Liver (tissue), 3 donors: ENCODE measurements at regions not wholly inside any gene's neighbourhood (a gene's known extent, or its start where the extent isn't known, plus 50 kb on each side); places are given as distances from the start of the nearest gene placed in this dataset.

Experiments used
- CTCF ChIP-seq: fragments of 150-350 bp; IDR thresholded peaks from 2 replicates; pipeline ENCODE4 v1.5.1; 2017; ENCODE audit warnings: improper control_type of control experiment, low read depth, low read length; ENCODE audit not compliant: missing input control
- EGR1 ChIP-seq, 2 donors: IDR thresholded peaks; 2 replicates each; pipeline ENCODE4 v1.6.1; 2016 to 2018; ENCODE audit warnings: antibody characterized with exemption in 2 of 2, low read depth in 2 of 2
- HNF4A ChIP-seq, 2 donors: conservative IDR thresholded peaks; 2 replicates each; pipeline ENCODE4 v1.6.1; 2016; ENCODE audit warnings: antibody characterized with exemption in 2 of 2, mild to moderate bottlenecking in 2 of 2
- JUND ChIP-seq, 2 donors: IDR thresholded peaks; 2 replicates each; pipeline ENCODE4 v1.6.1; 2016; ENCODE audit warnings: antibody characterized with exemption in 2 of 2
- MAX ChIP-seq: IDR thresholded peaks from 2 replicates; pipeline ENCODE4 v1.6.1; 2016; ENCODE audit warnings: antibody characterized with exemption
- RAD21 ChIP-seq, 2 donors: IDR thresholded peaks; 2 replicates each; pipeline ENCODE4 v1.6.1; 2016; ENCODE audit warnings: antibody characterized with exemption in 2 of 2, mild to moderate bottlenecking in 2 of 2
- RXRA ChIP-seq, 2 donors: IDR thresholded peaks; 2 replicates each; pipeline ENCODE4 v1.6.1; 2017 to 2018; ENCODE audit warnings: antibody characterized with exemption in 2 of 2, mild to moderate bottlenecking in 1 of 2
- SP1 ChIP-seq: IDR thresholded peaks from 2 replicates; pipeline ENCODE4 v1.6.1; 2018; ENCODE audit warnings: antibody characterized with exemption, mild to moderate bottlenecking
- TAF1 ChIP-seq: conservative IDR thresholded peaks from 2 replicates; pipeline ENCODE4 v1.6.1; 2016; ENCODE audit warnings: antibody characterized with exemption, mild to moderate bottlenecking
- YY1 ChIP-seq: IDR thresholded peaks from 2 replicates; pipeline ENCODE4 v1.6.1; 2016; ENCODE audit warnings: antibody characterized with exemption, mild to moderate bottlenecking
- TF ChIP-seq, protein P1 (sequence below): IDR thresholded peaks from 2 replicates; pipeline ENCODE4 v1.6.1; 2016; ENCODE audit warnings: antibody characterized with exemption
- TF ChIP-seq, protein P2 (sequence below): IDR thresholded peaks from 2 replicates; pipeline ENCODE4 v1.6.1; 2016; ENCODE audit warnings: antibody characterized with exemption, mild to moderate bottlenecking
- donor health status: healthy.
- donor health status: healthy.

- no peak for TF ChIP-seq CTCF
- TF ChIP-seq EGR1 (IDR thresholded peaks at IDR 0.05; ENCODE audit: low read depth in 2 of 2) = no peak
- TF ChIP-seq RAD21 (IDR thresholded peaks at IDR 0.05) = no peak
- TF ChIP-seq JUND (IDR thresholded peaks at IDR 0.05) = no peak
- TF ChIP-seq TAF1 = no peak
- TF ChIP-seq SP1 = no peak
- no peak for TF ChIP-seq HNF4A (conservative IDR thresholded peaks at IDR 0.05)
- TF ChIP-seq, protein P1, sequence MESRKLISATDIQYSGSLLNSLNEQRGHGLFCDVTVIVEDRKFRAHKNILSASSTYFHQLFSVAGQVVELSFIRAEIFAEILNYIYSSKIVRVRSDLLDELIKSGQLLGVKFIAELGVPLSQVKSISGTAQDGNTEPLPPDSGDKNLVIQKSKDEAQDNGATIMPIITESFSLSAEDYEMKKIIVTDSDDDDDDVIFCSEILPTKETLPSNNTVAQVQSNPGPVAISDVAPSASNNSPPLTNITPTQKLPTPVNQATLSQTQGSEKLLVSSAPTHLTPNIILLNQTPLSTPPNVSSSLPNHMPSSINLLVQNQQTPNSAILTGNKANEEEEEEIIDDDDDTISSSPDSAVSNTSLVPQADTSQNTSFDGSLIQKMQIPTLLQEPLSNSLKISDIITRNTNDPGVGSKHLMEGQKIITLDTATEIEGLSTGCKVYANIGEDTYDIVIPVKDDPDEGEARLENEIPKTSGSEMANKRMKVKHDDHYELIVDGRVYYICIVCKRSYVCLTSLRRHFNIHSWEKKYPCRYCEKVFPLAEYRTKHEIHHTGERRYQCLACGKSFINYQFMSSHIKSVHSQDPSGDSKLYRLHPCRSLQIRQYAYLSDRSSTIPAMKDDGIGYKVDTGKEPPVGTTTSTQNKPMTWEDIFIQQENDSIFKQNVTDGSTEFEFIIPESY = no peak
- TF ChIP-seq, protein P2, sequence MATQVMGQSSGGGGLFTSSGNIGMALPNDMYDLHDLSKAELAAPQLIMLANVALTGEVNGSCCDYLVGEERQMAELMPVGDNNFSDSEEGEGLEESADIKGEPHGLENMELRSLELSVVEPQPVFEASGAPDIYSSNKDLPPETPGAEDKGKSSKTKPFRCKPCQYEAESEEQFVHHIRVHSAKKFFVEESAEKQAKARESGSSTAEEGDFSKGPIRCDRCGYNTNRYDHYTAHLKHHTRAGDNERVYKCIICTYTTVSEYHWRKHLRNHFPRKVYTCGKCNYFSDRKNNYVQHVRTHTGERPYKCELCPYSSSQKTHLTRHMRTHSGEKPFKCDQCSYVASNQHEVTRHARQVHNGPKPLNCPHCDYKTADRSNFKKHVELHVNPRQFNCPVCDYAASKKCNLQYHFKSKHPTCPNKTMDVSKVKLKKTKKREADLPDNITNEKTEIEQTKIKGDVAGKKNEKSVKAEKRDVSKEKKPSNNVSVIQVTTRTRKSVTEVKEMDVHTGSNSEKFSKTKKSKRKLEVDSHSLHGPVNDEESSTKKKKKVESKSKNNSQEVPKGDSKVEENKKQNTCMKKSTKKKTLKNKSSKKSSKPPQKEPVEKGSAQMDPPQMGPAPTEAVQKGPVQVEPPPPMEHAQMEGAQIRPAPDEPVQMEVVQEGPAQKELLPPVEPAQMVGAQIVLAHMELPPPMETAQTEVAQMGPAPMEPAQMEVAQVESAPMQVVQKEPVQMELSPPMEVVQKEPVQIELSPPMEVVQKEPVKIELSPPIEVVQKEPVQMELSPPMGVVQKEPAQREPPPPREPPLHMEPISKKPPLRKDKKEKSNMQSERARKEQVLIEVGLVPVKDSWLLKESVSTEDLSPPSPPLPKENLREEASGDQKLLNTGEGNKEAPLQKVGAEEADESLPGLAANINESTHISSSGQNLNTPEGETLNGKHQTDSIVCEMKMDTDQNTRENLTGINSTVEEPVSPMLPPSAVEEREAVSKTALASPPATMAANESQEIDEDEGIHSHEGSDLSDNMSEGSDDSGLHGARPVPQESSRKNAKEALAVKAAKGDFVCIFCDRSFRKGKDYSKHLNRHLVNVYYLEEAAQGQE = no peak
- no peak for TF ChIP-seq YY1
- no peak for TF ChIP-seq RXRA (IDR thresholded peaks at IDR 0.05)
- no peak for TF ChIP-seq MAX
Observed at GRCh38 chr5:142532781-142533176, 153.1 kb downstream of the FGF1 start.
